Activated CD4-positive, alpha-beta memory T cell treated with anti-CD3 and anti-CD28 coated beads for 36 hours (primary cell): ENCODE measurements at regions not wholly inside any gene's neighbourhood (a gene's known extent, or its start where the extent isn't known, plus 50 kb on each side); places are given as distances from the start of the nearest gene placed in this dataset.

Experiments used
- CTCF ChIA-PET: fragments of 350-600 bp; sonication (Branson Sonifier 250); formaldehyde crosslinking; loops from one replicate; lab custom pipeline; 2021; ENCODE audit warnings: antibody characterized with exemption, inconsistent platforms; lab: Charles Lee
- POLR2A ChIA-PET: fragments of 350-600 bp; sonication (Branson Sonifier 250); formaldehyde crosslinking; loops from one replicate; lab custom pipeline; 2021; ENCODE audit warnings: antibody characterized with exemption; lab: Charles Lee
- DNase-seq: peaks from one replicate; pipeline ENCODE4 v3.0.0-alpha.2; 2020
- H3K27ac Mint-ChIP-seq: one replicate; pipeline ENCODE4 v1.8.0; 2021; ENCODE audit warnings: mixed read lengths
- H3K27me3 Mint-ChIP-seq: one replicate; pipeline ENCODE4 v1.8.0; 2021; ENCODE audit warnings: mixed read lengths
- H3K36me3 Mint-ChIP-seq: one replicate; pipeline ENCODE4 v1.8.0; 2021; ENCODE audit warnings: mixed read lengths
- H3K4me1 Mint-ChIP-seq: one replicate; pipeline ENCODE4 v1.8.0; 2021; ENCODE audit warnings: low read depth, mixed read lengths
- H3K4me3 Mint-ChIP-seq: one replicate; pipeline ENCODE4 v1.8.0; 2021; ENCODE audit warnings: mild to moderate bottlenecking, mixed read lengths
- H3K9me3 Mint-ChIP-seq: one replicate; pipeline ENCODE4 v1.8.0; 2021; ENCODE audit warnings: mixed read lengths
- intact Hi-C: fragments of 100-400 bp; cut with micrococcal nuclease; formaldehyde crosslinking; loops from one replicate; pipeline ENCODE4 v1.15.1; 2023

DNA sequence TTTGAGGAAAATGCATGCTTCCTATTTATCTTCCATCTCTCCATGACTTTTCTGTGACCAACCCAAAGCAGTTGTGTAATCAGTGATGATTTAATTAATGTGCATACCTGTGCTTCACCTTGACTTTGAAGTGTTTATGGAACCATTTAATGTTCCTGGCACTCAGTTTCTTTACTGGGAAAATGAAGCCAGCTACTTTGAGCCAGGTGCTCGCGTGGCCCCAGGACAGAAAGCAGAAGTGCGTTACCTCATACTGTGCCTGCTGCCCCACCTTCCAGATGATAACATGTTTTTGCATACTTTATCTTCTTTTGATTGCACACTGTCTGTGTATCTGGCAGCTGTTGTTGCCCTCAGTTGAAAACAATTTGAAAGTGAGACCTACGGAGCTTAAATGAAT lies 61.3 kb downstream of the PMAIP1 start:
- intact Hi-C loops = no loop called here
- no peaks in the 10 kb centered on the region for H3K36me3 Mint-ChIP-seq
- H3K27ac Mint-ChIP-seq = no peak overlapping the region
- H3K27me3 Mint-ChIP-seq = peaks cover 13% of the 10 kb centered on the region
- no peak overlapping the region for H3K4me3 Mint-ChIP-seq
- DNase-seq = no peak
- ChIA-PET POLR2A (interaction anchor here (1.3 kb wide), 1 partner anchor 76 kb away, joined by 3 read pairs; no protein-coding TSS in a partner anchor), CTCF (interaction anchor here (0.7 kb wide), 1 partner anchor 28 kb away, joined by 3 read pairs; no protein-coding TSS in a partner anchor)
- H3K9me3 Mint-ChIP-seq = no peaks in the 10 kb centered on the region
- peaks cover 7% of the 10 kb centered on the region for H3K4me1 Mint-ChIP-seq

DNA sequence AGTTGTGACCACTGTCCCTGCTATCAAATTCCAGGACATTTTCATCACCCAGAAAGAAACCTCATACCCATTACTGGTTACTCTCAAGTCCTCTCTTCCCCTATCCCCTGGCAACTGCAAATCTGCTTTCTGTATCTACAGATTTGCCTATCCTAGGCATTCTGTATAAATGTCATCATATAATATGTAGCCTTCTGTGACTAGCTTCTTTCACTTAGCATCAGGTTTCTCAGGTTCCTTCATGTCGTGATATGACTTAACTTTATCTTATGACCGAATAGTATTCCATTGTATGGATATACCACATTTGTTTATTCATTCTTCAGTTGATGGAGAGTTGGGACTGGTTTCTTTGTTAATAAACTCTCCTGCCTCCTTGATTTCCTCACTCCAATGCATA lies 60.5 kb downstream of the PMAIP1 start:
- Mint-ChIP-seq H3K27ac (no peak overlapping the region), H3K36me3 (no peaks in the 10 kb centered on the region), H3K9me3 (no peaks in the 10 kb centered on the region), H3K27me3 (peaks cover 10% of the 10 kb centered on the region), H3K4me3 (no peak overlapping the region), H3K4me1 (peaks cover 7% of the 10 kb centered on the region)
- no peak for DNase-seq
- ChIA-PET POLR2A (no interaction called here), CTCF (no interaction called here)
- intact Hi-C loops = no loop called here

DNA sequence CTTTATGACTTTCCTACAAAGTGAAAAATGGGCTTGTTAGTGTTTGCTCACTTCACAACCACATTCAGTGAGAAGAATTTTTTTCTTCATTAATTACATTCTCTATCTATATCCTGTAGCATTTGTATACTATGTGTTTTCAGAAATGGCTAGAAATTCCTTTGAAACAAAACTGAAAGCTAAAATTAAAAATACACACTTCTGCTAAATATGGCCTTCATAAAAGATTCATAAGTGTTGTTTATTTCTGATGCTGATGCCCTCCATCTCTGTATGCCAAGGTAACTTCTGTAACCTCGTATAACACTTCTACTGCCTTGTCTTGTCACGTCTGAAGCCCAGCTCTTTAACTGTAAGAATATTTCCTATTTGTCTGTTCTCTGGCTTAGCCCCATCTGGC lies 59.8 kb downstream of the PMAIP1 start:
- POLR2A ChIA-PET = interaction anchor here (1.5 kb wide), 1 partner anchor 59 kb away, joined by 5 read pairs; no protein-coding TSS in a partner anchor
- Mint-ChIP-seq H3K27ac (no peak overlapping the region), H3K4me1 (peaks cover 11% of the 10 kb centered on the region), H3K36me3 (no peaks in the 10 kb centered on the region), H3K4me3 (no peak overlapping the region), H3K27me3 (peaks cover 6% of the 10 kb centered on the region), H3K9me3 (no peaks in the 10 kb centered on the region)
- DNase-seq = no peak
- intact Hi-C loops = loop anchor here (10.0 kb wide), 2 partner anchors 605 to 925 kb away; partner anchors contain the start of gene LMAN1
- CTCF ChIA-PET = no interaction called here

DNA sequence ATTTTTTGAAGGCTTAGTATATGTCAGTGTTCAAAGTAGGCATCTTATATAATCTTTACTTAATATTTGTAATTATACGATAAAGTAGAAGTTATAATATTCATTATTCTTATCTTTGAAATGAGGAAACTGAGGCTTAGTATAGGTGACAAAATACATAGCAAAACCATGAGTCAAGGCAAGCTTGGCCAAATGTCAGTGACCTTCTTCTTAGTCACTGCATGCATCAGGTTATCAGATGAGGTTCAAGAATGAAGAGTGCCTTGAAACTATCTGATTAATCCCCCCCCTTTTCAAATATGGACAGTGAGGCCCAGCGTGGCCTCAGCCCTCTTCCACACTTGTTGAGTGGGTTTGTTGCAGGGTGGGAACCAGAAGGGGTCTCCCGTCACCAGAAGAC lies 59.3 kb downstream of the PMAIP1 start:
- H3K9me3 Mint-ChIP-seq = no peaks in the 10 kb centered on the region
- CTCF ChIA-PET = no interaction called here
- peaks cover 6% of the 10 kb centered on the region for H3K27me3 Mint-ChIP-seq
- POLR2A ChIA-PET = interaction anchor here (1.5 kb wide), 1 partner anchor 58 kb away, joined by 5 read pairs; no protein-coding TSS in a partner anchor
- DNase-seq = no peak
- peaks cover 15% of the 10 kb centered on the region for H3K4me1 Mint-ChIP-seq
- no peak overlapping the region for H3K27ac Mint-ChIP-seq
- intact Hi-C loops = loop anchor here (10.0 kb wide), 2 partner anchors 604 to 924 kb away; partner anchors contain the start of gene LMAN1
- no peaks in the 10 kb centered on the region for H3K36me3 Mint-ChIP-seq
- no peak overlapping the region for H3K4me3 Mint-ChIP-seq

GRCh38 chr18:59957957-59958356 lies 58.2 kb downstream of the PMAIP1 start:
- Mint-ChIP-seq H3K4me1 (peaks cover 24% of the 10 kb centered on the region), H3K4me3 (no peak overlapping the region), H3K27ac (no peak overlapping the region), H3K36me3 (no peaks in the 10 kb centered on the region), H3K27me3 (peaks cover 5% of the 10 kb centered on the region), H3K9me3 (no peaks in the 10 kb centered on the region)
- peak; percentile 21 for DNase-seq
- intact Hi-C loops = loop anchor here (10.0 kb wide), 2 partner anchors 603 to 923 kb away; partner anchors contain the start of gene LMAN1
- CTCF ChIA-PET = no interaction called here
- POLR2A ChIA-PET = interaction anchor here (1.5 kb wide), 1 partner anchor 57 kb away, joined by 5 read pairs; no protein-coding TSS in a partner anchor

- peaks cover 5% of the 10 kb centered on the region for H3K27me3 Mint-ChIP-seq
- intact Hi-C loops = loop anchor here (5.0 to 10.0 kb wide), 3 partner anchors 600 to 920 kb away; partner anchors contain the start of gene LMAN1
- H3K27ac Mint-ChIP-seq = no peak overlapping the region
- H3K9me3 Mint-ChIP-seq = no peaks in the 10 kb centered on the region
- no peak overlapping the region for H3K4me3 Mint-ChIP-seq
- no peaks in the 10 kb centered on the region for H3K36me3 Mint-ChIP-seq
- CTCF ChIA-PET = interaction anchor here (1.0 to 3.0 kb wide), 2 partner anchors 34 to 117 kb away, joined by 4 to 10 read pairs; no protein-coding TSS in a partner anchor
- POLR2A ChIA-PET = interaction anchor here (3.4 kb wide), 1 partner anchor 54 kb away, joined by 65 read pairs; the partner anchor contains the start of gene PMAIP1
- H3K4me1 Mint-ChIP-seq = peaks cover 48% of the 10 kb centered on the region
- DNase-seq = no peak
Observed at GRCh38 chr18:59954755-59955156, 55.0 kb downstream of the PMAIP1 start.

DNA sequence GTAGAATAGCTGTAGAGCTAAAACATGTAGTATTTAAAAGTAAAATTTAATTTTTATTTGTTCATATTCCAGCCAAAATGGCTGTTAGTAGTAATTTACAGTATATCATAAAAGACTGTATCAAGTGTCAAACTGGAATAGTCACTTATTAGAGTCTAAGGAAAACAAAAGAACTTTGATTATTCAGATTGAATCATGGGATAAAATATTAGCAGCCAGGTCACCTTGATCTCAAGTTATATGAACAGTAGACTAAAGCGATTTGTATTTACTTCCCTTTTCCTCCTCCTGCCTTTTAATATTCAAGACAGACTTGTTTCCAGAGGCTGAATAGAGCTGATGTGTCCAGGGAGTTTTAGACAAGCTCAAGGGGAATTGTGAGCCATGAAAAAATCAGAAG lies 54.4 kb downstream of the PMAIP1 start:
- CTCF ChIA-PET = interaction anchor here (1.0 to 3.0 kb wide), 3 partner anchors 27 to 116 kb away, joined by 4 to 10 read pairs (median 8); no protein-coding TSS in a partner anchor
- peaks cover 5% of the 10 kb centered on the region for H3K27me3 Mint-ChIP-seq
- H3K36me3 Mint-ChIP-seq = no peaks in the 10 kb centered on the region
- H3K4me1 Mint-ChIP-seq = peaks cover 49% of the 10 kb centered on the region
- no peak for DNase-seq
- no peak overlapping the region for H3K4me3 Mint-ChIP-seq
- no peaks in the 10 kb centered on the region for H3K9me3 Mint-ChIP-seq
- no peak overlapping the region for H3K27ac Mint-ChIP-seq
- POLR2A ChIA-PET = interaction anchor here (1.9 to 3.4 kb wide), 2 partner anchors 50 to 53 kb away, joined by 10 to 65 read pairs; partner anchors contain the start of gene PMAIP1
- intact Hi-C loops = loop anchor here (5.0 to 10.0 kb wide), 3 partner anchors 599 to 919 kb away; partner anchors contain the start of gene LMAN1
